Endothelial cell of umbilical vein (primary cell): ENCODE measurements at regions not wholly inside any gene's neighbourhood (a gene's known extent, or its start where the extent isn't known, plus 50 kb on each side); places are given as distances from the start of the nearest gene placed in this dataset.

Experiments used
- CTCF ChIP-seq, 2 donors: IDR thresholded peaks; 1 replicate in 1 of 2; 2 replicates in 1 of 2; pipeline ENCODE4 v1.5.1; 2011; ENCODE audit warnings: low read length in 2 of 2, mild to moderate bottlenecking in 2 of 2, moderate library complexity in 2 of 2, control low read depth in 1 of 2, inconsistent platforms in 1 of 2, low read depth in 1 of 2; ENCODE audit not compliant: insufficient read depth in 1 of 2; ENCODE audit errors: extremely low read depth in 1 of 2
- EZH2 ChIP-seq: IDR thresholded peaks from 2 replicates; pipeline ENCODE4 v1.6.1; 2012; ENCODE audit warnings: borderline replicate concordance, low read depth, mild to moderate bottlenecking, moderate library complexity, low read length, inconsistent platforms; ENCODE audit not compliant: severe bottlenecking
- GATA2 ChIP-seq: IDR thresholded peaks from 2 replicates; pipeline ENCODE4 v1.7.0; 2011; ENCODE audit warnings: low read depth, mild to moderate bottlenecking, moderate library complexity, mixed read lengths, low read length; ENCODE audit not compliant: insufficient read length, insufficient read depth
- JUN ChIP-seq: IDR thresholded peaks from 2 replicates; pipeline ENCODE4 v1.6.1; 2011; ENCODE audit warnings: borderline replicate concordance, low read depth; ENCODE audit not compliant: insufficient read length, insufficient read depth
- MYC ChIP-seq: IDR thresholded peaks from one replicate; pipeline ENCODE4 v1.6.1; 2011; ENCODE audit warnings: mild to moderate bottlenecking, low read depth, low read length
- POLR2A ChIP-seq: IDR thresholded peaks from 2 replicates; pipeline ENCODE4 v1.6.1; 2012; ENCODE audit warnings: low read depth, mild to moderate bottlenecking, control low read depth, low read length
- POLR2AphosphoS5 ChIP-seq: IDR thresholded peaks from 2 replicates; pipeline ENCODE4 v1.6.1; 2012; ENCODE audit warnings: low read depth, mild to moderate bottlenecking, control low read depth, low read length, moderate library complexity; ENCODE audit not compliant: insufficient read depth
- TF ChIP-seq, protein P1 (sequence below): IDR thresholded peaks from 2 replicates; pipeline ENCODE4 v1.6.1; 2011; ENCODE audit not compliant: insufficient read depth, insufficient read length

- TF ChIP-seq POLR2A (no peak), CTCF (IDR thresholded peaks at IDR 0.05; ENCODE audit: extremely low read depth in 1 of 2, insufficient read depth in 1 of 2, low read depth in 1 of 2, low read length in 2 of 2) (no peak), MYC (no peak), POLR2AphosphoS5 (no peak), GATA2 (no peak), EZH2 (no peak), JUN (no peak)
- TF ChIP-seq, protein P1, sequence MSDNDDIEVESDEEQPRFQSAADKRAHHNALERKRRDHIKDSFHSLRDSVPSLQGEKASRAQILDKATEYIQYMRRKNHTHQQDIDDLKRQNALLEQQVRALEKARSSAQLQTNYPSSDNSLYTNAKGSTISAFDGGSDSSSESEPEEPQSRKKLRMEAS, result no peak
Measured at GRCh38 chr5:43855452-43855851, 252.5 kb downstream of the NNT start.
